Spleen (tissue), 11 donors: ENCODE measurements at regions not wholly inside any gene's neighbourhood (a gene's known extent, or its start where the extent isn't known, plus 50 kb on each side); places are given as distances from the start of the nearest gene placed in this dataset.

Experiments
- DNase-seq: peaks from one replicate; pipeline ENCODE4 v3.0.0-alpha.2; 2020
- H3K27ac ChIP-seq, 8 donors: fragments of 200-600 bp; sonication (generic) in 7 of 8; 1 replicate in 4 of 8; 2 replicates in 4 of 8; pipeline versions ENCODE4 v1.5.0 to v1.8.0; 2016 to 2021; ENCODE audit warnings: inconsistent platforms in 4 of 8, mild to moderate bottlenecking in 4 of 8, moderate library complexity in 1 of 8
- H3K27me3 ChIP-seq, 7 donors: fragments of 200-600 bp; sonication (generic) in 6 of 7; replicated peaks in 1 of 7; 1 replicate in 4 of 7; 2 replicates in 3 of 7; pipeline versions ENCODE4 v1.5.0 to v1.8.0; 2016 to 2021; ENCODE audit warnings: inconsistent platforms in 3 of 7, mild to moderate bottlenecking in 1 of 7
- H3K36me3 ChIP-seq, 6 donors: fragments of 200-600 bp; sonication (generic) in 5 of 6; 1 replicate in 4 of 6; 2 replicates in 2 of 6; pipeline versions ENCODE4 v1.5.0 to v1.8.0; 2016 to 2021; ENCODE audit warnings: inconsistent platforms in 2 of 6
- H3K4me1 ChIP-seq, 6 donors: fragments of 200-600 bp; sonication (generic) in 5 of 6; 1 replicate in 3 of 6; 2 replicates in 3 of 6; pipeline versions ENCODE4 v1.5.0 to v1.8.0; 2016 to 2021; ENCODE audit warnings: inconsistent platforms in 3 of 6
- H3K4me3 ChIP-seq, 8 donors: fragments of 200-600 bp; sonication (generic) in 7 of 8; 1 replicate in 4 of 8; 2 replicates in 4 of 8; pipeline versions ENCODE4 v1.5.0 to v1.8.0; 2016 to 2021; ENCODE audit warnings: inconsistent platforms in 4 of 8, mild to moderate bottlenecking in 4 of 8, moderate library complexity in 2 of 8
- H3K9me3 ChIP-seq, 8 donors: fragments of 200-600 bp; sonication (generic) in 7 of 8; 1 replicate in 4 of 8; 2 replicates in 4 of 8; pipeline versions ENCODE4 v1.5.0 to v1.8.0; 2016 to 2021; ENCODE audit warnings: inconsistent platforms in 4 of 8
- CTCF ChIP-seq, 11 experiments: fragments of 200-600 bp in 7 of 11; fragments of 450-650 bp in 4 of 11; sonication (generic) in 4 of 11; IDR thresholded peaks in 8 of 11; conservative IDR thresholded peaks in 3 of 11; 1 replicate in 7 of 11; 2 replicates in 4 of 11; pipeline versions ENCODE4 v1.4.0 to v1.8.0; 2016 to 2021; ENCODE audit warnings: antibody characterized with exemption in 11 of 11, inconsistent platforms in 4 of 11, mild to moderate bottlenecking in 1 of 11
- POLR2A ChIP-seq, 3 donors: fragments of 450-650 bp; IDR thresholded peaks; one replicate each; pipeline ENCODE4 v1.5.1; 2017; ENCODE audit warnings: antibody characterized with exemption in 3 of 3, mild to moderate bottlenecking in 1 of 3
- POLR2AphosphoS5 ChIP-seq, 3 donors: sonication (generic); formaldehyde crosslinking; IDR thresholded peaks; one replicate each; pipeline ENCODE4 v1.5.1; 2017; ENCODE audit warnings: antibody characterized with exemption in 3 of 3
- whole genome bisulfite sequencing, 5 donors: extraction: QIAGEN DNeasy Blood & Tissue Kit in 3 of 5; methylation state at CpG; one replicate each; pipeline versions ENCODE4 v1.1.5 to v1.1.7; 2013 to 2018; 5-methylcytosine and 5-hydroxymethylcytosine counted together
- intact Hi-C: fragments of 100-400 bp; cut with DNase I; formaldehyde crosslinking; loops from one replicate; pipeline ENCODE4 v1.15.0; 2023; ENCODE audit warnings: low total_unique reads
- donor health status: healthy with polysubstance abuse.
- donor health status: DM: no; HTN: no; CAD: no; lungs with moderate emphysema.
- donor health status: DM: no; HTN: no; CAD: no.
- donor health status: Bipolar disorder and iron deficiency.
- donor health status: healthy.
- donor health status: DM: no; HTN: no; CAD: no.
- donor health status: DM: yes; HTN: yes; CAD: no.

DNA sequence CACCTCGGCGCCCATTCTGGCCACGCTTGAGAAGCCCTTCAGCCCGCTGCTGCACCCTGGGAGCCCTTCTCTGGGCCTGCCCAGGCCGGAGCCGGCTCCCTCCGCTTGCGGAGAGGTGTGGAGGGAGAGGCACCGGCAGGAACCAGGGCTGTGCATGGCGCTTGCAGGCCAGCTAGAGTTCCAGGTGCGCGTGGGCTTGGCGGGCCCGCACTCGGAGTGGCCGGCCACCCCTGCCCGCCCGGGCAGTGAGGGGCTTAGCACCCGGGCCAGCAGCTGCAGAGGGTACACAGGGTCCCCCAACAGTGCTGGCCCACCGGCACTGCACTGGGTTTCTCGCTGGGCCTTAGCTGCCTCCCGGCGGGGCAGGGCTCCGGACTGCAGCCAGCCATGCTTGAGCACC is 72.3 kb upstream of the SYK start:
- 83 to 93% (median 90%) methylated on average over 11 to 24 of the region's 24 CpGs for whole genome bisulfite sequencing, 5 donors
- intact Hi-C loops: no loop called here
- no peaks in the 10 kb centered on the region for H3K36me3 ChIP-seq
- H3K4me3 ChIP-seq: no peak overlapping the region
- H3K4me1 ChIP-seq: peaks cover 0 to 8% (median 0%) of the 10 kb centered on the region in 6 donors
- DNase-seq: no peak
- no peak for TF ChIP-seq POLR2AphosphoS5 (IDR thresholded peaks at IDR 0.05)
- TF ChIP-seq CTCF (IDR thresholded peaks at IDR 0.05 in 8 of 11, conservative IDR thresholded peaks at IDR 0.05 in 3 of 11): no peak
- no peak for TF ChIP-seq POLR2A (IDR thresholded peaks at IDR 0.05)
- H3K27me3 ChIP-seq: peaks cover 0 to 14% (median 0%) of the 10 kb centered on the region in 7 donors
- peaks cover 0 to 3% (median 0%) of the 10 kb centered on the region in 8 donors for H3K9me3 ChIP-seq
- H3K27ac ChIP-seq: no peak overlapping the region

- intact Hi-C loops: no loop called here
- Histone ChIP-seq H3K27ac (no peak overlapping the region), H3K4me3 (no peak overlapping the region), H3K4me1 (peaks cover 0 to 8% (median 0%) of the 10 kb centered on the region in 6 donors), H3K36me3 (no peaks in the 10 kb centered on the region), H3K9me3 (peaks cover 0 to 3% (median 0%) of the 10 kb centered on the region in 8 donors), H3K27me3 (peaks cover 0 to 14% (median 0%) of the 10 kb centered on the region in 7 donors)
- WGBS, 5 donors: 63 to 73% (median 73%) methylated on average over 6 of the region's 6 CpGs
- no peak for DNase-seq
- TF ChIP-seq POLR2A (IDR thresholded peaks at IDR 0.05) (no peak), POLR2AphosphoS5 (IDR thresholded peaks at IDR 0.05) (no peak), CTCF (IDR thresholded peaks at IDR 0.05 in 8 of 11, conservative IDR thresholded peaks at IDR 0.05 in 3 of 11) (no peak)
Measured at GRCh38 chr9:90727488-90727887, 74.1 kb upstream of the SYK start.

DNA sequence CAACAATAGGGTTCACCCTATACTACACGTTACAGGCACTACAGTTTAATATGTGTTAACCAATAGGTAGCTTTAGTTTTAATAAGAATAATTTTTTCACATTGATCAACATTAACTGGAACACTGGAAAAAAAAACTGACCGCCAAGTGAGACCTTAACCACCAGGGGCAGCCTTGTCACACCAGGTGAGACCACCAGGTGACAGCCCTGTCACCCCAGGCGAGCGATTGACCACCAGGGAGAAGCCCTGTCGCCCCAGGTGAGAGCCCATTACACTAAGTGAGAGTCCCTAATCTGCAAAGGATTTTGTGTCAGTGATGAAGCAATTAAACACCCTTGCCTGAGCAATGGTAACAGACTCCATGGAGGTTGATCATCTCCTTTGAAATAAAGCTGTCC is 75.4 kb upstream of the SYK start:
- DNase-seq: no peak
- WGBS, 5 donors: 85 to 93% (median 86%) methylated on average over 5 of the region's 5 CpGs
- Histone ChIP-seq H3K36me3 (no peaks in the 10 kb centered on the region), H3K9me3 (peaks cover 0 to 3% (median 0%) of the 10 kb centered on the region in 8 donors), H3K4me3 (no peak overlapping the region), H3K27me3 (peaks cover 0 to 14% (median 0%) of the 10 kb centered on the region in 7 donors), H3K4me1 (peaks cover 0 to 8% (median 0%) of the 10 kb centered on the region in 6 donors), H3K27ac (no peak overlapping the region)
- intact Hi-C loops: no loop called here
- TF ChIP-seq POLR2AphosphoS5 (IDR thresholded peaks at IDR 0.05): no peak
- TF ChIP-seq CTCF (IDR thresholded peaks at IDR 0.05 in 8 of 11, conservative IDR thresholded peaks at IDR 0.05 in 3 of 11): no peak
- TF ChIP-seq POLR2A (IDR thresholded peaks at IDR 0.05): no peak

DNA sequence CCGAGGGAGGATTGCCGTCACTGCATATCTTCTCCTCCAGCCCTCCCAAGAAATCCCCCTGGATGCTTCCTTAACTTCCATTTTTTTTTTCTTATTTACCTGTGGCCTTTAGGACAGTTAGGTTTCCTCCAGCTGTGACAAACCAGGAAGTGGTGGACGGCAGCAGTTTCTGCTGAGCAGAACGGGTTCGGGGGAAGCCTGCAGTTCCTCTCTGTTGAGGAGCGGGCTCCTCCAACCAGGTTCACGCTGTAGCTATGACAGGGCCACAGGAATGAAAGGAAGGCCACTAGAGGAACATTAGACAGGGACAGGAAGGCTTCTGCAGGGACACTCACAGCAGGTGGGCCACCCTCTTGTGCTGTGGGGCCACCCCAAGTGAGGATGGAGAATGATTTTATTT is 76.7 kb upstream of the SYK start:
- no peak for DNase-seq
- 39 to 60% (median 43%) methylated on average over 7 of the region's 7 CpGs for WGBS, 5 donors

More for the DNA sequence above, 76.7 kb upstream of the SYK start:
- Histone ChIP-seq H3K27ac (no peak overlapping the region), H3K27me3 (peaks cover 0 to 8% (median 0%) of the 10 kb centered on the region in 7 donors), H3K9me3 (peaks cover 0 to under 1% (median 0%) of the 10 kb centered on the region in 8 donors), H3K4me3 (no peak overlapping the region), H3K36me3 (no peaks in the 10 kb centered on the region), H3K4me1 (peaks cover 0 to 8% (median 0%) of the 10 kb centered on the region in 6 donors)
- TF ChIP-seq CTCF (IDR thresholded peaks at IDR 0.05 in 8 of 11, conservative IDR thresholded peaks at IDR 0.05 in 3 of 11) (no peak), POLR2AphosphoS5 (IDR thresholded peaks at IDR 0.05) (no peak), POLR2A (IDR thresholded peaks at IDR 0.05) (no peak)
- intact Hi-C loops: no loop called here
